GM12864 (cell line): ENCODE measurements at regions not wholly inside any gene's neighbourhood (a gene's known extent, or its start where the extent isn't known, plus 50 kb on each side); places are given as distances from the start of the nearest gene placed in this dataset.

Experiments
- DNase-seq: peaks from one replicate; pipeline ENCODE4 v3.0.0-alpha.2; 2011; ENCODE audit warnings: low read depth
- H3K4me3 ChIP-seq: 2 replicates; pipeline ENCODE4 v1.5.1; 2011; ENCODE audit warnings: mild to moderate bottlenecking, low read depth, low read length, control low read depth
- TF ChIP-seq, protein P1 (sequence below): IDR thresholded peaks from 2 replicates; pipeline ENCODE4 v1.5.1; 2011; ENCODE audit warnings: low read depth, mild to moderate bottlenecking, moderate library complexity, low read length, control low read depth, inconsistent platforms; ENCODE audit errors: missing control alignments

DNA sequence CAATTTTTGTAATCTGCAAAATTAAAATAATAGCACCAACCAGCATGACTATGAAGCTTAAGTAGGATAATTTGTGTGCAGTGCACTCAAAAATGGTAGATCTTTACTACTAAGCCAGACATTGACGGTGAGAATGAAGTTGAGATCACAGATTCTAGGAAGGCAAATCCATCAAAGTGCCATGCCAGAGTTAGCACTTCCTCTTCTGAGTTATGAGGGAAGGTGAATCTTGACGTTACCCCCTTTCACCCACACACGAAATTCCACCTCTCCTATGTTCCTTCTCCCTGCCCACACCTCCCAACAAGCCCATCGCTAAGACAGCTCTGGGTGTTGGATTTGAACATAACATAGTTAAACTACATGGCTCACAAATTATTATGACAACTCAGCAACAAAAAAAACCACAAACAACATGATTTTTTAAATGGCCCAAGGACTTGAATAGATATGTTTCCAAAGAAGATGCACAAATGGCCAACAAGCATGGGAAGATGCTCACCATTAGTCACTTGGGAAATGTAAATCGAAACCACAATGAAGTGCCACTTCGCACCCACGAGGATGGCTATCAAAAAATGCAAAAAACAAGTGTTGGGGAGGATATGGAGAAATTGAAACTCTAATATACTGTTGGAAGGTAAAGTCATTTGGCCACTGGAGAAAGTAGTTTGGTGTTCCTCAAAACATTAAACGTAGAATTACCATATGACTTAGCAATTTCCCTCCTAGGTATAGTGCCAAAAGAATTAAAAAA, 119.3 kb upstream of the RAP1B start:
- DNase-seq, result no peak
- TF ChIP-seq, protein P1, sequence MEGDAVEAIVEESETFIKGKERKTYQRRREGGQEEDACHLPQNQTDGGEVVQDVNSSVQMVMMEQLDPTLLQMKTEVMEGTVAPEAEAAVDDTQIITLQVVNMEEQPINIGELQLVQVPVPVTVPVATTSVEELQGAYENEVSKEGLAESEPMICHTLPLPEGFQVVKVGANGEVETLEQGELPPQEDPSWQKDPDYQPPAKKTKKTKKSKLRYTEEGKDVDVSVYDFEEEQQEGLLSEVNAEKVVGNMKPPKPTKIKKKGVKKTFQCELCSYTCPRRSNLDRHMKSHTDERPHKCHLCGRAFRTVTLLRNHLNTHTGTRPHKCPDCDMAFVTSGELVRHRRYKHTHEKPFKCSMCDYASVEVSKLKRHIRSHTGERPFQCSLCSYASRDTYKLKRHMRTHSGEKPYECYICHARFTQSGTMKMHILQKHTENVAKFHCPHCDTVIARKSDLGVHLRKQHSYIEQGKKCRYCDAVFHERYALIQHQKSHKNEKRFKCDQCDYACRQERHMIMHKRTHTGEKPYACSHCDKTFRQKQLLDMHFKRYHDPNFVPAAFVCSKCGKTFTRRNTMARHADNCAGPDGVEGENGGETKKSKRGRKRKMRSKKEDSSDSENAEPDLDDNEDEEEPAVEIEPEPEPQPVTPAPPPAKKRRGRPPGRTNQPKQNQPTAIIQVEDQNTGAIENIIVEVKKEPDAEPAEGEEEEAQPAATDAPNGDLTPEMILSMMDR, result no peak
- no peak overlapping the region for H3K4me3 ChIP-seq

DNA sequence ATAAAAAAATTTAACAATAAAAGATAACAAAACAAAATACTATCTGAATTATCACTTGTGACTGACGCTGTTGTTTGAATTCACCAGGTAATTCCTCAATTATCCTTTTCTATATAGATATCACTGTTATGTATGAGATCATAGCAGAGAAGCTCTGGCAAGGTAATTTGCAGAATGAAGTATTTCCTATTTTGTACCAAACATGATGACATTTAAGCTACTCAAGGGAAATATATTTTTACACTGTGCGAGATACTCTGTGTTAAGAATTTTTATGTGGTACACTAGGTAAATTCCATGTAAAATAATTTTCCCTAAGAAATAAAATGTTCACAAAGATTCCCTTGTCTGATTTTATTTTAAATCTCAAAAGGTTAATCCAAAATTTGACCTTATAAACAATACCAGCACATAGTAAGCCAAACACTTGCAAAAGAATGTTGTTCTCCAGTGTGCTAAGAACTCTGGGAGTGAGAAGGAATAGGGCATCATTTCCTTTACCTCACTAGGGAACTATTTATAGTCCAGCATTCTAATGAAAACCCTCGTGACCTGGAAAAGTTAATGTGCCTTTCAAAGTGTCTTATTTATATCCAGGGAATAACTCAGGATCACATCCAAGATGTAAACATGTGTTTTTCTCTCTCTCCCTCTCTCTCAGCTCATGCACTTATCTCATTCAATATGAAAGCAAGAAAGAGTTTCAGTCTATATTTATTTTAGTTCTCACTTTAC, 115.2 kb upstream of the RAP1B start:
- TF ChIP-seq, protein P1, result no peak
- DNase-seq, result no peak
- no peak overlapping the region for H3K4me3 ChIP-seq

DNA sequence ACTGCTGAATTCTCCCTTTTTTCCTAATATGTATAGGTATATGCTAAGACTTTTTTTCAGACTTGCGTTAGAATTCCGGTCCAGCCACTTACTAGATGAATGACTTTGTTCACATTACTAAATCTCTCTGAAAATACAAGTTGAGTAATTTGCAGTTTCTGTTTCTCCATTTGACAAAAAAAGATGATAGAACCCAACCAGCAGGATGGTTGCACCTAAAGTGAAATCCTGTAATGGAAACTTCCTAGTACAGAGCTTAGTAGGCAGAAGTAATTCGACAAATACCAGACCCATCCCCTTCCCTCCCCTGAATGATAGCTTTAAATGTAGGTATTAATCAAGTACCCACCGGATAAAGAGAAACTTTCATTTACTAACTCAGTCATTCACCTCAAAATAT, 113.6 kb upstream of the RAP1B start:
- DNase-seq, result peak; percentile 55
- peak overlapping the region; percentile 25; the same call in 1 of the 2 replicates for H3K4me3 ChIP-seq
- TF ChIP-seq, protein P1, result no peak

DNA sequence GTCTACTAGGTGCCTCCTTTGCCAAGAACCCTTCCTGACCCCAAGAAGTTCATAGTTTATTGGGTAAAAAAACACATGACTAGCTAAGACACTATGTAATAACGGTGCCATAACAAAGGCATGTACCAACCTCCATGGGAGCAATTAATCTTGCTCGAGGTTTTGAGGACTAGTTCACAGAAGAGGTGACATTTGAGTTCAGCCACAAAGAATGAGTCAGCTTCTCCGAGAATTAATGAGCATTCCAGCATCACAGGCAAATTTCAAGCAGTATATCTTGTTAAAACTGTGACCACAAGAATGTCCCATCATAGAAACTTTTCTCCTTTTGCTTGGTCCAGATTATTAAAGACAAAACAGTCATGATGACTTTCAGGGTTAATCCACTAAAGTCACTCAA, 113.0 kb upstream of the RAP1B start:
- TF ChIP-seq, protein P1, result no peak
- no peak overlapping the region for H3K4me3 ChIP-seq
- DNase-seq, result no peak

DNA sequence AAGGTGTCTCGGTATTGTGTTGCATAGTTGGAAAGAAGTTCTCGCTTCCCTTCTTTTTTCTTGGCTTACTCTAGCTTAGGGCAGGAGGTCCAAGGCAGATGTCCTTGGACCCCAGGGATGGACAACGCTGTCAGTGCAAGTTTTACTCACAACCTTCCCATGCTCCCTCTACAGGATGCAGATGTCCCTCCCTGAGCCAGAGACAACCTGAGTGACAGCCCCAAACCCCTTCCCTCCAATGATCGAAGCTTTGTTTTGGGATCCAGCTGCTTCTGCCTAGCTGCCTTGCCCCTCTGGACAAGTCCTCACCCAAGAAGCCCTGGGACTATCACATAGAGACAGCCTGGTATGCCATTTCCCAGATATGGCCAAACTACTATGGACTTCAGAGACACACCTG, 112.0 kb upstream of the RAP1B start:
- H3K4me3 ChIP-seq, result no peak overlapping the region
- no peak for DNase-seq
- TF ChIP-seq, protein P1, result peak; percentile 11

DNA sequence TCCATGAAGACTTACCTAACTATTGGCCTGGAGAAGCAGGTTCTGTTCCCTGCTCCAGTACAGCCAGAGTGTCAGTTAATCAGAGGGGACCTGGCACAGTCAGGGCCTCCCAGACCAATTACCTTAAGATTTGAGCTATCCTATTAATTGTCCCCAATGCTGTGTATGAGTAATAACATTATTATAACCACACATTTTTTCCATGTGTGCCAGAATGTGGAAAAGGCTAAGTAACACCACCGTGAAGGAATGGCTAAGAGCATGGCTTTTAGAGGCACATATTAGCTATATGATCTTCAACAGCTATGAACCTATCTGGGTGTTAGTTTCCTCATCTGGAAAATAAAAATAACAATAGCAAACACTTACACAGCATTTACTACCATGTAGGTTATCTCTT, 111.1 kb upstream of the RAP1B start:
- no peak overlapping the region for H3K4me3 ChIP-seq
- no peak for DNase-seq
- TF ChIP-seq, protein P1, result no peak
